ENCODE measurements at regions not wholly inside any gene's neighbourhood (a gene's known extent, or its start where the extent isn't known, plus 50 kb on each side); places are given as distances from the start of the nearest gene placed in this dataset.

- TF ChIP-seq ZNF503 (CRISPR knock-in tag; IDR thresholded peaks at IDR 0.05) (no peak), ZKSCAN1 (IDR thresholded peaks at IDR 0.05; ENCODE audit: low read length) (no peak), JDP2 (CRISPR knock-in tag; IDR thresholded peaks at IDR 0.05; ENCODE audit: borderline replicate concordance) (no peak), DPF2 (CRISPR knock-in tag; IDR thresholded peaks at IDR 0.05; ENCODE audit: borderline replicate concordance, low read depth) (no peak), ZNF549 (CRISPR knock-in tag; IDR thresholded peaks at IDR 0.05) (no peak), TCF7 (IDR thresholded peaks at IDR 0.05; ENCODE audit: low read depth) (no peak), ZNF326 (CRISPR knock-in tag; IDR thresholded peaks at IDR 0.05; ENCODE audit: borderline replicate concordance) (no peak), MZF1 (CRISPR knock-in tag; IDR thresholded peaks at IDR 0.05; ENCODE audit: borderline replicate concordance) (no peak), ZSCAN5A (CRISPR knock-in tag; IDR thresholded peaks at IDR 0.05; ENCODE audit: borderline replicate concordance) (no peak)
Measured at GRCh38 chr6:8588176-8588575, 152.8 kb upstream of the SLC35B3 start (continued).

- H3K9me3 ChIP-seq (ENCODE audit: low read length): peaks cover 3% of the 10 kb centered on the region; the same call in 1 of the 2 replicates
- FAIRE-seq (no peak), DNase-seq (ENCODE audit: low spot score) (no peak), ATAC-seq (no peak)
- H3K4me1 ChIP-seq (ENCODE audit: insufficient read depth, low read length): no peaks in the 10 kb centered on the region
- POLR2A ChIA-PET: no interaction called here
- H3K79me2 ChIP-seq (ENCODE audit: insufficient read depth, low read length): no peaks in the 10 kb centered on the region
- H4K20me1 ChIP-seq (ENCODE audit: insufficient read depth, low read length): no peaks in the 10 kb centered on the region
- no peaks in the 10 kb centered on the region for H3K36me3 ChIP-seq (replicated peaks in 1 of 2; ENCODE audit: control insufficient read depth in 1 of 2, insufficient read depth in 2 of 2, low read length in 2 of 2)
- H3K27ac ChIP-seq (ENCODE audit: extremely low read length, insufficient read depth, low read length): no peak overlapping the region
- in situ Hi-C loops (cut with HindIII; ENCODE audit: extremely low pct_ligation_motif_present, low pct_unique_long_range_greater_than_20kb): no loop called here
- H2AFZ ChIP-seq (ENCODE audit: low read length): no peak overlapping the region
- TF ChIP-seq ISX (CRISPR knock-in tag; conservative IDR thresholded peaks at IDR 0.05): no peak
- TF ChIP-seq MAFK (conservative IDR thresholded peaks at IDR 0.05 in 1 of 2, IDR thresholded peaks at IDR 0.05 in 1 of 2; ENCODE audit: low read length in 2 of 2): peak; percentile 69 to 83
- TF ChIP-seq MAFF (IDR thresholded peaks at IDR 0.05; ENCODE audit: low read depth, low read length): peak; percentile 57
- TF ChIP-seq ZNF33B (CRISPR knock-in tag; IDR thresholded peaks at IDR 0.05): no peak
- no peak for TF ChIP-seq RBAK (CRISPR knock-in tag; IDR thresholded peaks at IDR 0.05)
- TF ChIP-seq ZNF143 (CRISPR knock-in tag; IDR thresholded peaks at IDR 0.05): no peak
- TF ChIP-seq ZNF333 (CRISPR knock-in tag; IDR thresholded peaks at IDR 0.05; ENCODE audit: borderline replicate concordance): no peak
- intact Hi-C loops (cut with micrococcal nuclease; ENCODE audit: unreplicated experiment): no loop called here
- BruUV-seq (replicated peaks): no TSS peak
- CTCF ChIA-PET (ENCODE audit: low intra/inter-chr PET ratio, low total read pairs): no interaction called here
- no peak overlapping the region for H3K9ac ChIP-seq (ENCODE audit: insufficient read depth, low read depth, low read length)
- H3K4me3 ChIP-seq (replicated peaks in 1 of 3; ENCODE audit: insufficient read depth in 1 of 3, low read depth in 2 of 3, low read length in 3 of 3): no peak overlapping the region
- H3K27me3 ChIP-seq (ENCODE audit: control insufficient read depth in 1 of 2, insufficient read depth in 2 of 2, low read length in 2 of 2): no peaks in the 10 kb centered on the region
- no peak overlapping the region for H3K4me2 ChIP-seq (ENCODE audit: low read depth, low read length)
Measured at GRCh38 chr6:8583291-8583690, 147.9 kb upstream of the SLC35B3 start.

Measured in HepG2 (cell line).